ENCODE measurements at regions not wholly inside any gene's neighbourhood (a gene's known extent, or its start where the extent isn't known, plus 50 kb on each side); places are given as distances from the start of the nearest gene placed in this dataset.

DNA sequence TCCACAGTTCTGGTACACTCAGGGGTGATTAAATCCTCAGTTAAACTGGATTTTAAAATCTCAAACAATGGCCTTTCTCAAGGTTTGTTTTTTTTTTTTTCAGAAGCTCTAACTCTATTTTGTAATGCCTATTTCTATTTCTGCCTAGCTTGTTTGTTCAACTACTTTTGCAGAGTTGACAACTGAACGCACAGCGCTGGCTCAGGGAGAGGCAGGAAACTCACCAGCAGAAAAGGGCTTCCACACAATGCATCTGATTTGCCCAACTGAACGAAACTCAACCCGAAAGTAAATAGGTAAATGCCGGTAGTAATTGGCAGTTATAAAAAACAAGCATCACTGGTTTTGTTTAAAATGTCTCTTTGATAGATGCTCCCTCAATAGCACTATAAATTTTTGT lies 52.7 kb upstream of the CNEP1R1 start:
- TF ChIP-seq SUZ12 (IDR thresholded peaks at IDR 0.05) = no peak
- TF ChIP-seq L3MBTL2 (conservative IDR thresholded peaks at IDR 0.05) = no peak
- no peak for TF ChIP-seq ZNF384 (IDR thresholded peaks at IDR 0.05)
- no peak for TF ChIP-seq ARNT (IDR thresholded peaks at IDR 0.05)
- no peak for TF ChIP-seq FOXK2 (IDR thresholded peaks at IDR 0.05)
- no peak for TF ChIP-seq NFRKB (IDR thresholded peaks at IDR 0.05)
- TF ChIP-seq SP1 (IDR thresholded peaks at IDR 0.05) = no peak
- TF ChIP-seq, protein P1, sequence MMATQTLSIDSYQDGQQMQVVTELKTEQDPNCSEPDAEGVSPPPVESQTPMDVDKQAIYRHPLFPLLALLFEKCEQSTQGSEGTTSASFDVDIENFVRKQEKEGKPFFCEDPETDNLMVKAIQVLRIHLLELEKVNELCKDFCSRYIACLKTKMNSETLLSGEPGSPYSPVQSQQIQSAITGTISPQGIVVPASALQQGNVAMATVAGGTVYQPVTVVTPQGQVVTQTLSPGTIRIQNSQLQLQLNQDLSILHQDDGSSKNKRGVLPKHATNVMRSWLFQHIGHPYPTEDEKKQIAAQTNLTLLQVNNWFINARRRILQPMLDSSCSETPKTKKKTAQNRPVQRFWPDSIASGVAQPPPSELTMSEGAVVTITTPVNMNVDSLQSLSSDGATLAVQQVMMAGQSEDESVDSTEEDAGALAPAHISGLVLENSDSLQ (IDR thresholded peaks at IDR 0.05) = no peak
- no peak for TF ChIP-seq FOXM1 (IDR thresholded peaks at IDR 0.05; ENCODE audit: borderline replicate concordance)

All from HEK293T (cell line).